SK-N-SH (cell line): ENCODE measurements at regions not wholly inside any gene's neighbourhood (a gene's known extent, or its start where the extent isn't known, plus 50 kb on each side); places are given as distances from the start of the nearest gene placed in this dataset.

Experiments
- CTCF ChIA-PET: fragments of 300-600, 350-600 bp; formaldehyde crosslinking; extraction: SDS; loops from one replicate; lab custom pipeline; 2021; lab: Yijun Ruan, JAX
- POLR2A ChIA-PET: fragments of 350-600 bp; sonication (Branson Sonifier 250); formaldehyde crosslinking; extraction: SDS; loops from one replicate; lab custom pipeline; 2020; ENCODE audit warnings: antibody characterized with exemption, inconsistent platforms; lab: Yijun Ruan, JAX
- DNase-seq: peaks from one replicate; pipeline ENCODE4 v3.0.0; 2012
- H2AFZ ChIP-seq: fragments of 200-600 bp; sonication (generic); 2 replicates; pipeline ENCODE4 v1.8.1; 2016; ENCODE audit warnings: antibody characterized with exemption, mild to moderate bottlenecking, low read depth
- H3F3A ChIP-seq: fragments of 200-600 bp; sonication (generic); replicated peaks from 2 replicates; pipeline ENCODE3; 2016; ENCODE audit warnings: antibody characterized with exemption, mild to moderate bottlenecking; ENCODE audit not compliant: insufficient read depth
- H3K27ac ChIP-seq, 2 experiments: fragments of 200-500 bp in 1 of 2; fragments of 200-600 bp in 1 of 2; sonication (Bioruptor generic) in 1 of 2; sonication (generic), shearing (Covaris generic) in 1 of 2; 2 replicates each; pipeline versions ENCODE4 v1.5.1 to v1.6.1; 2014 to 2016; ENCODE audit warnings: low read depth in 2 of 2, inconsistent platforms in 1 of 2, low read length in 1 of 2, mild to moderate bottlenecking in 1 of 2, mixed read lengths in 1 of 2
- H3K27me3 ChIP-seq: fragments of 200-600 bp; sonication (generic), shearing (Covaris generic); 2 replicates; pipeline ENCODE4 v1.6.1; 2016; ENCODE audit warnings: mixed run types; ENCODE audit not compliant: insufficient read depth
- H3K36me3 ChIP-seq, 2 experiments: fragments of 200-500 bp in 1 of 2; fragments of 200-600 bp in 1 of 2; sonication (Bioruptor generic) in 1 of 2; sonication (generic) in 1 of 2; replicated peaks in 1 of 2; 2 replicates each; pipeline versions ENCODE3 to v1.5.1; 2014 to 2016; ENCODE audit warnings: low read length in 1 of 2, mild to moderate bottlenecking in 1 of 2; ENCODE audit not compliant: insufficient read depth in 2 of 2, control insufficient read depth in 1 of 2
- H3K4me1 ChIP-seq, 2 experiments: fragments of 200-500 bp in 1 of 2; fragments of 200-600 bp in 1 of 2; sonication (Bioruptor generic) in 1 of 2; sonication (generic), shearing (Covaris generic) in 1 of 2; 2 replicates each; pipeline versions ENCODE4 v1.5.1 to v1.6.1; 2014 to 2016; ENCODE audit warnings: low read depth in 1 of 2, low read length in 1 of 2, mixed run types in 1 of 2; ENCODE audit not compliant: insufficient read depth in 2 of 2, control insufficient read depth in 1 of 2
- H3K4me2 ChIP-seq: fragments of 200-600 bp; sonication (generic), shearing (Covaris generic); 2 replicates; pipeline ENCODE4 v1.6.1; 2017; ENCODE audit warnings: mixed run types
- H3K4me3 ChIP-seq, 2 experiments: fragments of 200-500 bp in 1 of 2; fragments of 200-600 bp in 1 of 2; sonication (Bioruptor generic) in 1 of 2; sonication (generic), shearing (Covaris generic) in 1 of 2; 2 replicates each; pipeline versions ENCODE4 v1.5.1 to v1.8.1; 2014 to 2016; ENCODE audit warnings: low read depth in 2 of 2, inconsistent platforms in 1 of 2, low read length in 1 of 2, mild to moderate bottlenecking in 1 of 2, mixed read lengths in 1 of 2, moderate library complexity in 1 of 2
- H3K79me2 ChIP-seq: fragments of 200-600 bp; sonication (generic); 2 replicates; pipeline ENCODE4 v1.8.1; 2017; ENCODE audit warnings: mild to moderate bottlenecking; ENCODE audit not compliant: insufficient read depth
- H3K9ac ChIP-seq: fragments of 200-600 bp; sonication (generic); 2 replicates; pipeline ENCODE4 v1.6.1; 2017; ENCODE audit warnings: mixed run types
- H3K9me2 ChIP-seq: fragments of 200-600 bp; sonication (generic); 2 replicates; pipeline ENCODE4 v1.6.1; 2017; ENCODE audit warnings: mixed run types
- H3K9me3 ChIP-seq: fragments of 200-600 bp; sonication (generic); 2 replicates; pipeline ENCODE4 v1.6.1; 2017; ENCODE audit warnings: mixed run types, mild to moderate bottlenecking, moderate library complexity
- H4K20me1 ChIP-seq: fragments of 200-600 bp; sonication (generic); 2 replicates; pipeline ENCODE4 v1.6.1; 2017; ENCODE audit warnings: mild to moderate bottlenecking, mixed run types; ENCODE audit not compliant: insufficient read depth
- EP300 ChIP-seq, 2 experiments: IDR thresholded peaks; 2 replicates each; pipeline versions ENCODE4 v1.4.0 to v1.6.1; 2012; ENCODE audit warnings: borderline replicate concordance in 1 of 2, low read depth in 1 of 2, low read length in 1 of 2
- FOSL2 ChIP-seq: IDR thresholded peaks from 2 replicates; pipeline ENCODE4 v1.4.0; 2012; ENCODE audit warnings: low read depth, mild to moderate bottlenecking, moderate library complexity, borderline replicate concordance
- GABPA ChIP-seq: IDR thresholded peaks from 2 replicates; pipeline ENCODE4 v1.4.0; 2012; ENCODE audit warnings: low read depth, mild to moderate bottlenecking
- NFIC ChIP-seq: IDR thresholded peaks from 2 replicates; pipeline ENCODE4 v1.4.0; 2012; ENCODE audit warnings: borderline replicate concordance
- POLR2AphosphoS5 ChIP-seq: IDR thresholded peaks from 2 replicates; pipeline ENCODE4 v1.6.1; 2012; ENCODE audit warnings: low read depth, low read length
- RCOR1 ChIP-seq: fragments of 150-350 bp; IDR thresholded peaks from 2 replicates; pipeline ENCODE4 v1.6.1; 2017; ENCODE audit warnings: antibody characterized with exemption, low read length
- RFX5 ChIP-seq: IDR thresholded peaks from 2 replicates; pipeline ENCODE4 v1.6.1; 2012; ENCODE audit warnings: mild to moderate bottlenecking, improper control_type of control experiment, low read length
- SMC3 ChIP-seq: IDR thresholded peaks from 2 replicates; pipeline ENCODE4 v1.6.1; 2012; ENCODE audit warnings: low read depth, low read length, improper control_type of control experiment
- TCF12 ChIP-seq: IDR thresholded peaks from 2 replicates; pipeline ENCODE4 v1.4.0; 2012
- USF1 ChIP-seq: IDR thresholded peaks from 2 replicates; pipeline ENCODE4 v1.4.0; 2012; ENCODE audit warnings: low read depth, borderline replicate concordance
- YY1 ChIP-seq: IDR thresholded peaks from 2 replicates; pipeline ENCODE4 v1.4.0; 2012; ENCODE audit warnings: low read depth, mild to moderate bottlenecking
- WGBS: methylation state at CpG from one replicate; pipeline ENCODE4 v1.1.6; 2017; ENCODE audit warnings: low lambda C conversion rate; 5-methylcytosine and 5-hydroxymethylcytosine counted together

GRCh38 chrX:35700121-35700520, 98.0 kb upstream of the MAGEB16 start:
- H3K27ac ChIP-seq, result no peak overlapping the region
- POLR2A ChIA-PET, result no interaction called here
- no peak overlapping the region for H3K9ac ChIP-seq
- no peak for TF ChIP-seq TCF12
- no peak for TF ChIP-seq YY1
- TF ChIP-seq EP300 (IDR thresholded peaks at IDR 0.05; ENCODE audit: borderline replicate concordance in 1 of 2, low read depth in 1 of 2, low read length in 1 of 2), result no peak
- no peak for TF ChIP-seq POLR2AphosphoS5
- TF ChIP-seq NFIC, result no peak
- TF ChIP-seq USF1, result no peak
- no peak for TF ChIP-seq RCOR1
- no peak for TF ChIP-seq GABPA
- TF ChIP-seq, all 33 proteins: peak for 0
- Histone ChIP-seq H3K4me1 (no peaks in the 10 kb centered on the region), H3K79me2 (no peaks in the 10 kb centered on the region), H3K36me3 (no peaks in the 10 kb centered on the region), H3K4me3 (no peak overlapping the region), H3K27me3 (no peaks in the 10 kb centered on the region), H3K9me3 (no peaks in the 10 kb centered on the region), H4K20me1 (no peaks in the 10 kb centered on the region), H3K4me2 (no peak overlapping the region), H3F3A (no peaks in the 10 kb centered on the region), H3K9me2 (no peaks in the 10 kb centered on the region), H2AFZ (no peak overlapping the region)
- WGBS, result 0% methylated on average over 1 of the region's 1 CpG
- no peak for DNase-seq
- CTCF ChIA-PET, result no interaction called here

- Histone ChIP-seq H3F3A (no peaks in the 10 kb centered on the region), H3K9me3 (no peaks in the 10 kb centered on the region), H3K4me3 (no peak overlapping the region), H3K36me3 (no peaks in the 10 kb centered on the region), H2AFZ (no peak overlapping the region), H3K4me1 (no peaks in the 10 kb centered on the region), H3K27ac (no peak overlapping the region), H3K79me2 (no peaks in the 10 kb centered on the region), H4K20me1 (no peaks in the 10 kb centered on the region), H3K9ac (no peak overlapping the region), H3K9me2 (no peaks in the 10 kb centered on the region), H3K27me3 (no peaks in the 10 kb centered on the region), H3K4me2 (no peak overlapping the region)
- no peak for TF ChIP-seq SMC3
- peak; percentile 29 for TF ChIP-seq TCF12
- no peak for DNase-seq
- ChIA-PET CTCF (no interaction called here), POLR2A (no interaction called here)
Measured at GRCh38 chrX:35711281-35711680, 86.9 kb upstream of the MAGEB16 start.

- Histone ChIP-seq H4K20me1 (no peaks in the 10 kb centered on the region), H3K79me2 (no peaks in the 10 kb centered on the region), H3K27ac (no peak overlapping the region), H2AFZ (no peak overlapping the region), H3K4me1 (no peaks in the 10 kb centered on the region), H3K4me3 (no peak overlapping the region), H3K9me2 (no peaks in the 10 kb centered on the region), H3K27me3 (no peaks in the 10 kb centered on the region), H3K36me3 (no peaks in the 10 kb centered on the region), H3K9ac (no peak overlapping the region), H3K9me3 (no peaks in the 10 kb centered on the region), H3F3A (no peaks in the 10 kb centered on the region), H3K4me2 (no peak overlapping the region)
- no peak for DNase-seq
- CTCF ChIA-PET, result no interaction called here
- POLR2A ChIA-PET, result interaction anchor here (0.8 kb wide), 1 partner anchor 9 kb away, joined by 3 read pairs; no protein-coding TSS in a partner anchor
- TF ChIP-seq FOSL2, result no peak
- TF ChIP-seq RFX5, result no peak
- WGBS, result 3% methylated on average over 5 of the region's 5 CpGs
Measured at GRCh38 chrX:35722128-35722527, 76.0 kb upstream of the MAGEB16 start.
